A549 (cell line): ENCODE measurements at regions not wholly inside any gene's neighbourhood (a gene's known extent, or its start where the extent isn't known, plus 50 kb on each side); places are given as distances from the start of the nearest gene placed in this dataset.

Experiments
- ATAC-seq, 2 experiments: fragments of 200-7000 bp in 1 of 2; fragments of >200 bp in 1 of 2; cut with Nextera tagmentation in 1 of 2; cut with Tn5 transposase in 1 of 2; 3 replicates each; pipeline versions ENCODE4 v1.8.0 to v1.9.1; 2018 to 2020; ENCODE audit warnings: mild to moderate bottlenecking in 1 of 2, moderate library complexity in 1 of 2
- CTCF ChIA-PET: fragments of 300-600 bp; sonication (Branson Sonifier 250); formaldehyde crosslinking; extraction: SDS; loops from one replicate; lab custom pipeline; 2021; ENCODE audit warnings: antibody characterized with exemption, inconsistent platforms; lab: Yijun Ruan, JAX
- POLR2A ChIA-PET: fragments of 350-600 bp; formaldehyde crosslinking; extraction: SDS; loops from one replicate; lab custom pipeline; 2021; ENCODE audit warnings: antibody characterized with exemption, inconsistent platforms; lab: Yijun Ruan, JAX
- DNase-seq, 2 experiments: peaks; one replicate each; pipeline versions ENCODE4 v3.0.0 to v3.0.0-alpha.2; 2011 to 2016; ENCODE audit warnings: low read depth in 1 of 2, low spot score in 1 of 2
- FAIRE-seq: peaks from 2 replicates; lab custom pipeline; 2011; peaks lifted over from hg19 to GRCh38; lab: Jason Lieb, UNC
- H3K27ac ChIP-seq, 2 experiments: fragments of >200 bp; sonication (Bioruptor Twin); formaldehyde crosslinking; 3 replicates each; pipeline ENCODE4 v1.5.1; 2016 to 2017
- H3K4me1 ChIP-seq: fragments of >200 bp; sonication (Bioruptor Twin); formaldehyde crosslinking; 3 replicates; pipeline ENCODE4 v1.6.1; 2016
- H3K4me2 ChIP-seq: fragments of >200 bp; sonication (Bioruptor Twin); formaldehyde crosslinking; 3 replicates; pipeline ENCODE4 v1.6.1; 2016
- H3K4me3 ChIP-seq: fragments of >200 bp; sonication (Bioruptor Twin); formaldehyde crosslinking; 3 replicates; pipeline ENCODE4 v1.5.1; 2016
- H3K9me3 ChIP-seq: fragments of >200 bp; sonication (Bioruptor Twin); formaldehyde crosslinking; 3 replicates; pipeline ENCODE4 v1.6.1; 2016
- ATOH8 ChIP-seq: fragments of 250-450 bp; sonication (Bioruptor Pico); IDR thresholded peaks from 2 replicates; pipeline ENCODE4 v1.5.0; 2020; ENCODE audit warnings: low read depth, mild to moderate bottlenecking, moderate library complexity
- BHLHE40 ChIP-seq: IDR thresholded peaks from 2 replicates; pipeline ENCODE4 v1.6.1; 2012; ENCODE audit warnings: low read depth, low read length, inconsistent platforms
- CBX2 ChIP-seq: fragments of 200-600 bp; sonication (generic); IDR thresholded peaks from 2 replicates; pipeline ENCODE4 v1.6.1; 2016; ENCODE audit warnings: low read depth, mild to moderate bottlenecking, borderline replicate concordance
- ELK1 ChIP-seq: fragments of 150-350 bp; IDR thresholded peaks from 2 replicates; pipeline ENCODE4 v1.6.1; 2014; ENCODE audit warnings: low read depth, mild to moderate bottlenecking, low read length
- EP300 ChIP-seq, 2 experiments: fragments of >200 bp; sonication (Bioruptor Twin); formaldehyde crosslinking; IDR thresholded peaks; 2 replicates in 1 of 2; 3 replicates in 1 of 2; pipeline ENCODE4 v1.6.1; 2016 to 2017
- FOSB ChIP-seq: fragments of 250-450 bp; sonication (Bioruptor Pico); IDR thresholded peaks from 2 replicates; pipeline ENCODE4 v1.5.0; 2020; ENCODE audit warnings: mild to moderate bottlenecking, moderate library complexity
- FOXS1 ChIP-seq: fragments of 250-450 bp; sonication (Bioruptor Pico); IDR thresholded peaks from 2 replicates; pipeline ENCODE4 v1.5.0; 2020; ENCODE audit warnings: mild to moderate bottlenecking, moderate library complexity
- HOXB5 ChIP-seq: fragments of 250-450 bp; sonication (Bioruptor Pico); IDR thresholded peaks from 2 replicates; pipeline ENCODE4 v1.5.0; 2020; ENCODE audit warnings: mild to moderate bottlenecking, moderate library complexity
- JUNB ChIP-seq: fragments of >200 bp; sonication (Bioruptor Twin); formaldehyde crosslinking; IDR thresholded peaks from 2 replicates; pipeline ENCODE4 v1.6.1; 2016
- MAFK ChIP-seq: fragments of 450-650 bp; IDR thresholded peaks from 2 replicates; pipeline ENCODE4 v1.6.1; 2014; ENCODE audit not compliant: partially characterized antibody
- MYC ChIP-seq: IDR thresholded peaks from 2 replicates; pipeline ENCODE4 v1.6.1; 2012; ENCODE audit warnings: mild to moderate bottlenecking, inconsistent platforms, low read length, improper control_type of control experiment, borderline replicate concordance
- NFE2L2 ChIP-seq: fragments of 150-350 bp; conservative IDR thresholded peaks from 2 replicates; pipeline ENCODE4 v1.6.1; 2014; ENCODE audit warnings: low read length
- PHF8 ChIP-seq: fragments of 200-600 bp; sonication (generic); IDR thresholded peaks from 2 replicates; pipeline ENCODE4 v1.6.1; 2016; ENCODE audit warnings: low read depth, mild to moderate bottlenecking, antibody characterized with exemption, moderate library complexity, borderline replicate concordance
- RARB ChIP-seq: fragments of 250-450 bp; sonication (Bioruptor Pico); IDR thresholded peaks from 2 replicates; pipeline ENCODE4 v1.8.0; 2021; ENCODE audit warnings: mild to moderate bottlenecking, moderate library complexity
- RFX5 ChIP-seq: fragments of 450-650 bp; IDR thresholded peaks from 2 replicates; pipeline ENCODE4 v1.7.1; 2014; ENCODE audit warnings: antibody characterized with exemption, mild to moderate bottlenecking, moderate library complexity
- SMC3 ChIP-seq: fragments of >200 bp; sonication (Bioruptor Twin); formaldehyde crosslinking; IDR thresholded peaks from 3 replicates; pipeline ENCODE4 v1.6.1; 2018; ENCODE audit warnings: inconsistent platforms
- TP53 ChIP-seq: fragments of 250-450 bp; sonication (Bioruptor Pico); IDR thresholded peaks from 2 replicates; pipeline ENCODE4 v1.5.0; 2021; ENCODE audit warnings: mild to moderate bottlenecking, moderate library complexity
- ZC3H11A ChIP-seq: fragments of 450-650 bp; IDR thresholded peaks from 2 replicates; pipeline ENCODE4 v1.6.1; 2014; ENCODE audit warnings: antibody characterized with exemption, mild to moderate bottlenecking
- WGBS: methylation state at CpG from one replicate; pipeline ENCODE4 v1.1.6; 2017; ENCODE audit errors: missing lambda C conversion rate; 5-methylcytosine and 5-hydroxymethylcytosine counted together
- TF ChIP-seq, protein P1 (sequence below): fragments of 250-450 bp; sonication (Bioruptor Pico); IDR thresholded peaks from 2 replicates; pipeline ENCODE4 v1.5.0; 2021; ENCODE audit warnings: mild to moderate bottlenecking, moderate library complexity, borderline replicate concordance
- TF ChIP-seq, protein P2 (sequence below): IDR thresholded peaks from 2 replicates; pipeline ENCODE4 v1.6.1; 2012; ENCODE audit warnings: low read depth, borderline replicate concordance

DNA sequence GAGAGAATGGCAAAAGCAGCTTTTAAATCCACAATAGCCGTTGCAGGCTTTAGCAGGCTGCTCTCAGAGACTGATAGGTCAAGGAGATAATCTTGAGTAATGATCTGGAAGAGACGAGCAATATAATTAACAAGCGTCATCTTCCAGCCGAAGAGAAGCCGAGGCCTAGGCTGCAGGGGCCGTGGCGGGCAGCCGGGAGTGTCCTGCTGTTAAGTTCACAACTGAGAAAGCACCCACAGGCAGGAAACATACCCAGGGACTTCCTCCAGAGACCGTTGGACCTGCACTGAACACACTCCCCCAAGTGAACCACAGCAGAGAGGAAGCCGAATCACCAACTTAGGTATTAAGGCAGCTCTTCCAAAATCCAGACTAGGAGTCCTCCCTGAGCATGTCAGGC lies 182.3 kb downstream of the IRX2 start:
- Histone ChIP-seq H3K4me3 (no peak overlapping the region), H3K9me3 (no peaks in the 10 kb centered on the region), H3K4me2 (no peak overlapping the region), H3K27ac (no peak overlapping the region), H3K4me1 (no peaks in the 10 kb centered on the region)
- WGBS = 10% methylated on average over 10 of the region's 10 CpGs
- ChIA-PET POLR2A (no interaction called here), CTCF (no interaction called here)
- TF ChIP-seq FOSB (CRISPR knock-in tag) (no peak), ZC3H11A (no peak), EP300 (IDR thresholded peaks at IDR 0.05) (no peak), PHF8 (no peak)
- ATAC-seq (no peak), FAIRE-seq (no peak), DNase-seq (no peak)

DNA sequence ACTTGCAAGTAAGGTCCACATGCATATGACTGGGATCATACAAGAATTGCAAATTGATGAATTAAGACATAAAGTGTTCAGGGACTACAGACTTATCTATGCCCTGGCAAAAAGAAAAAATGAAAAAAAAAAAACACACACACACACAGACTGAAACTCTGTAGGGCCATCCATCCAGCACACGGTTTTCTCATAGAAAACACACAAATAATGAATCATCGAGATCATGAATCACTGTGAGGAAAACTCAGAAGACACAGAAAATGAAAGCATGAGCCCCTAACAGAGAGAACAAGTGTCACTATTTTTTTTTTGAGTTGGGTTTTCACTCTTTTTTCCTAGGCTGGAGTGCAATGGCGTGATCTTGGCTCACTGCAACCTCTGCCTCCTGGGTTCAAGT lies 185.2 kb downstream of the IRX2 start:
- Histone ChIP-seq H3K4me3 (no peak overlapping the region), H3K4me2 (no peak overlapping the region), H3K4me1 (no peaks in the 10 kb centered on the region), H3K9me3 (no peaks in the 10 kb centered on the region), H3K27ac (no peak overlapping the region)
- CTCF ChIA-PET = no interaction called here
- POLR2A ChIA-PET = no interaction called here
- 0% methylated on average over 3 of the region's 3 CpGs for WGBS
- FAIRE-seq (no peak), ATAC-seq (no peak), DNase-seq (no peak)
- TF ChIP-seq, protein P1, sequence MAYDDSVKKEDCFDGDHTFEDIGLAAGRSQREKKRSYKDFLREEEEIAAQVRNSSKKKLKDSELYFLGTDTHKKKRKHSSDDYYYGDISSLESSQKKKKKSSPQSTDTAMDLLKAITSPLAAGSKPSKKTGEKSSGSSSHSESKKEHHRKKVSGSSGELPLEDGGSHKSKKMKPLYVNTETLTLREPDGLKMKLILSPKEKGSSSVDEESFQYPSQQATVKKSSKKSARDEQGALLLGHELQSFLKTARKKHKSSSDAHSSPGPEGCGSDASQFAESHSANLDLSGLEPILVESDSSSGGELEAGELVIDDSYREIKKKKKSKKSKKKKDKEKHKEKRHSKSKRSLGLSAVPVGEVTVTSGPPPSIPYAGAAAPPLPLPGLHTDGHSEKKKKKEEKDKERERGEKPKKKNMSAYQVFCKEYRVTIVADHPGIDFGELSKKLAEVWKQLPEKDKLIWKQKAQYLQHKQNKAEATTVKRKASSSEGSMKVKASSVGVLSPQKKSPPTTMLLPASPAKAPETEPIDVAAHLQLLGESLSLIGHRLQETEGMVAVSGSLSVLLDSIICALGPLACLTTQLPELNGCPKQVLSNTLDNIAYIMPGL = no peak
- TF ChIP-seq MAFK = no peak
- no peak for TF ChIP-seq ATOH8

GRCh38 chr5:2565147-2565546 lies 186.3 kb downstream of the IRX2 start:
- Histone ChIP-seq H3K4me3 (no peak overlapping the region), H3K4me1 (no peaks in the 10 kb centered on the region), H3K4me2 (no peak overlapping the region), H3K27ac (no peak overlapping the region), H3K9me3 (no peaks in the 10 kb centered on the region)
- CTCF ChIA-PET = interaction anchor here (1.5 kb wide), 1 partner anchor 10 kb away, joined by 3 read pairs; no protein-coding TSS in a partner anchor
- POLR2A ChIA-PET = no interaction called here
- FAIRE-seq (no peak), ATAC-seq (no peak), DNase-seq (no peak)
- TF ChIP-seq HOXB5 (CRISPR knock-in tag) (no peak), MYC (no peak), ELK1 (no peak), SMC3 (no peak), FOXS1 (CRISPR knock-in tag) (no peak), JUNB (no peak), TP53 (CRISPR knock-in tag) (no peak), FOSB (CRISPR knock-in tag) (no peak), RFX5 (no peak), RARB (CRISPR knock-in tag) (no peak), BHLHE40 (no peak), NFE2L2 (no peak), CBX2 (no peak)
- TF ChIP-seq, protein P2, sequence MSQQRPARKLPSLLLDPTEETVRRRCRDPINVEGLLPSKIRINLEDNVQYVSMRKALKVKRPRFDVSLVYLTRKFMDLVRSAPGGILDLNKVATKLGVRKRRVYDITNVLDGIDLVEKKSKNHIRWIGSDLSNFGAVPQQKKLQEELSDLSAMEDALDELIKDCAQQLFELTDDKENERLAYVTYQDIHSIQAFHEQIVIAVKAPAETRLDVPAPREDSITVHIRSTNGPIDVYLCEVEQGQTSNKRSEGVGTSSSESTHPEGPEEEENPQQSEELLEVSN = no peak
- WGBS = 13% methylated on average over 6 of the region's 6 CpGs
